ENCODE measurements at regions not wholly inside any gene's neighbourhood (a gene's known extent, or its start where the extent isn't known, plus 50 kb on each side); places are given as distances from the start of the nearest gene placed in this dataset.
A peak's percentile ranks its signal among the peaks of the same experiment; 100 is the strongest.

GRCh38 chr6:82571455-82571854 lies 207.8 kb downstream of the TPBG start:
- intact Hi-C loops (cut with DNase I) = no loop called here
- DNase-seq = no peak

GRCh38 chr6:82573254-82573972 lies 209.8 kb downstream of the TPBG start:
- DNase-seq = no peak

GRCh38 chr6:82576284-82576683 lies 212.7 kb downstream of the TPBG start:
- DNase-seq = no peak
- intact Hi-C loops (cut with DNase I) = no loop called here

More at GRCh38 chr6:82573254-82573972, 209.8 kb downstream of the TPBG start:
- intact Hi-C loops (cut with DNase I) = no loop called here

- intact Hi-C loops (cut with DNase I) = loop anchor here (10.0 kb wide), 1 partner anchor 309 kb away; no protein-coding TSS in a partner anchor
- DNase-seq = peak in 2 of 10 donors; percentile 40 to 47
These were observed 220.6 kb downstream of the TPBG start for GRCh38 chr6:82584194-82584695.

GRCh38 chr6:82584856-82585255 lies 221.2 kb downstream of the TPBG start:
- intact Hi-C loops (cut with DNase I) = loop anchor here (10.0 kb wide), 1 partner anchor 310 kb away; no protein-coding TSS in a partner anchor
- DNase-seq = no peak

GRCh38 chr6:82588020-82588419 lies 224.4 kb downstream of the TPBG start:
- intact Hi-C loops (cut with DNase I) = loop anchor here (10.0 kb wide), 1 partner anchor 313 kb away; no protein-coding TSS in a partner anchor
- no peak for DNase-seq

- no peak for DNase-seq
- intact Hi-C loops (cut with DNase I) = loop anchor here (10.0 kb wide), 1 partner anchor 314 kb away; no protein-coding TSS in a partner anchor
These were observed 225.3 kb downstream of the TPBG start for GRCh38 chr6:82588859-82589412.

GRCh38 chr6:82589509-82590206 lies 226.0 kb downstream of the TPBG start:
- DNase-seq = no peak

GRCh38 chr6:82597201-82597600 lies 233.6 kb downstream of the TPBG start:
- no peak for DNase-seq
- intact Hi-C loops (cut with DNase I) = no loop called here

More at GRCh38 chr6:82589509-82590206, 226.0 kb downstream of the TPBG start:
- intact Hi-C loops (cut with DNase I) = loop anchor here (10.0 kb wide), 1 partner anchor 315 kb away; no protein-coding TSS in a partner anchor

GRCh38 chr6:82602776-82603175 lies 239.2 kb downstream of the TPBG start:
- intact Hi-C loops (cut with DNase I) = no loop called here
- no peak for DNase-seq

- no peak for DNase-seq
- intact Hi-C loops (cut with DNase I) = no loop called here
These were observed 240.3 kb downstream of the TPBG start for GRCh38 chr6:82603871-82604270.

GRCh38 chr6:82607998-82608725 lies 244.5 kb downstream of the TPBG start:
- intact Hi-C loops (cut with DNase I) = no loop called here
- no peak for DNase-seq

GRCh38 chr6:82608781-82609180 lies 245.2 kb downstream of the TPBG start:
- DNase-seq = no peak
- intact Hi-C loops (cut with DNase I) = no loop called here

GRCh38 chr6:82611751-82612150 lies 248.1 kb downstream of the TPBG start:
- DNase-seq = no peak
- intact Hi-C loops (cut with DNase I) = no loop called here

- intact Hi-C loops (cut with DNase I) = no loop called here
- no peak for DNase-seq
These were observed 248.9 kb downstream of the TPBG start for GRCh38 chr6:82612475-82613039.

- intact Hi-C loops (cut with DNase I) = no loop called here
These were observed 250.9 kb downstream of the TPBG start for GRCh38 chr6:82614518-82614917.

GRCh38 chr6:82616386-82617028 lies 252.9 kb downstream of the TPBG start:
- intact Hi-C loops (cut with DNase I) = loop anchor here (5.0 kb wide), 1 partner anchor 344 kb away; no protein-coding TSS in a partner anchor
- no peak for DNase-seq

More at GRCh38 chr6:82614518-82614917, 250.9 kb downstream of the TPBG start:
- no peak for DNase-seq

GRCh38 chr6:82617648-82618047 lies 254.0 kb downstream of the TPBG start:
- no peak for DNase-seq
- intact Hi-C loops (cut with DNase I) = loop anchor here (5.0 kb wide), 1 partner anchor 345 kb away; no protein-coding TSS in a partner anchor

GRCh38 chr6:82619573-82619972 lies 256.0 kb downstream of the TPBG start:
- no peak for DNase-seq
- intact Hi-C loops (cut with DNase I) = loop anchor here (5.0 kb wide), 1 partner anchor 347 kb away; no protein-coding TSS in a partner anchor

Measured in posterior cingulate gyrus (tissue), 11 donors.